Colonic mucosa (tissue), 4 donors: ENCODE measurements at regions not wholly inside any gene's neighbourhood (a gene's known extent, or its start where the extent isn't known, plus 50 kb on each side); places are given as distances from the start of the nearest gene placed in this dataset.
"Not testable (repeated sequence)": the region's sequence is repeated elsewhere in the genome, so short reads cannot be mapped to it uniquely, and the experiment has no call there.

ENCODE experiments used
- DNase-seq: peaks from one replicate; pipeline ENCODE4 v3.0.0-alpha.2; 2020
- H3K27ac ChIP-seq: fragments of 200-600 bp; one replicate; pipeline ENCODE4 v1.8.0; 2021
- H3K27me3 ChIP-seq: fragments of 200-600 bp; one replicate; pipeline ENCODE4 v1.8.0; 2021
- H3K36me3 ChIP-seq: fragments of 200-600 bp; one replicate; pipeline ENCODE4 v1.8.0; 2021
- H3K4me1 ChIP-seq: fragments of 200-600 bp; one replicate; pipeline ENCODE4 v1.8.0; 2021; ENCODE audit warnings: mild to moderate bottlenecking
- H3K4me3 ChIP-seq: fragments of 200-600 bp; one replicate; pipeline ENCODE4 v1.8.0; 2021
- H3K9ac ChIP-seq, 2 donors: one replicate each; pipeline ENCODE4 v1.7.0; 2013; ENCODE audit warnings: control low read depth in 2 of 2, low read depth in 2 of 2, low read length in 2 of 2
- H3K9me3 ChIP-seq: fragments of 200-600 bp; one replicate; pipeline ENCODE4 v1.8.0; 2021
- intact Hi-C: fragments of 100-400 bp; cut with DNase I; formaldehyde crosslinking; loops from one replicate; pipeline ENCODE4 v1.14.1; 2022
- TF ChIP-seq, protein P1 (sequence below): fragments of 200-600 bp; IDR thresholded peaks from one replicate; pipeline ENCODE4 v1.8.0; 2022; ENCODE audit warnings: antibody characterized with exemption, mild to moderate bottlenecking
- donor health status: healthy.
- donor health status: DM: no; HTN: no; CAD: no.
- donor health status: DM: no; HTN: no; CAD: no.

DNA sequence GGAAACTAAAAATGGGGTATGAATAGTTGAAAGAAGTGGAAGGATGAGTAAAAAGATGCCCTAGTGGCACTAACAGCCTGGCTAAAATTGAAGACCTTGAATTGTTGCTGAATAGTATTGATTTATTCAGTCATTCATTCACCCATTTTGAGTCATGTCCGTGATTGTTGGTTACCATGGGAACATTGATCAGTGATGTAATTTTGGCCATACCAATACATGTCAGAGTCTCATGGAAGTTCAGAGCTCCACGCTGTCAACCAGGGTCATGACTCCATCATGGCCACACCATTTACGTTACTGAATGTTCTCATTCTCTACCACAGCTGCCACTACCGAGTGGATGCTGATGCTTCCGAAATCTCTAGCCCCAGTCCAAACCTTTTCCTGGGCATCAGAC, 62.5 kb upstream of the FOXE1 start:
- no peak overlapping the region for H3K9ac ChIP-seq
- H3K4me3 ChIP-seq, result no peak overlapping the region
- H3K4me1 ChIP-seq, result no peaks in the 10 kb centered on the region
- TF ChIP-seq, protein P1, sequence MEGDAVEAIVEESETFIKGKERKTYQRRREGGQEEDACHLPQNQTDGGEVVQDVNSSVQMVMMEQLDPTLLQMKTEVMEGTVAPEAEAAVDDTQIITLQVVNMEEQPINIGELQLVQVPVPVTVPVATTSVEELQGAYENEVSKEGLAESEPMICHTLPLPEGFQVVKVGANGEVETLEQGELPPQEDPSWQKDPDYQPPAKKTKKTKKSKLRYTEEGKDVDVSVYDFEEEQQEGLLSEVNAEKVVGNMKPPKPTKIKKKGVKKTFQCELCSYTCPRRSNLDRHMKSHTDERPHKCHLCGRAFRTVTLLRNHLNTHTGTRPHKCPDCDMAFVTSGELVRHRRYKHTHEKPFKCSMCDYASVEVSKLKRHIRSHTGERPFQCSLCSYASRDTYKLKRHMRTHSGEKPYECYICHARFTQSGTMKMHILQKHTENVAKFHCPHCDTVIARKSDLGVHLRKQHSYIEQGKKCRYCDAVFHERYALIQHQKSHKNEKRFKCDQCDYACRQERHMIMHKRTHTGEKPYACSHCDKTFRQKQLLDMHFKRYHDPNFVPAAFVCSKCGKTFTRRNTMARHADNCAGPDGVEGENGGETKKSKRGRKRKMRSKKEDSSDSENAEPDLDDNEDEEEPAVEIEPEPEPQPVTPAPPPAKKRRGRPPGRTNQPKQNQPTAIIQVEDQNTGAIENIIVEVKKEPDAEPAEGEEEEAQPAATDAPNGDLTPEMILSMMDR, result no peak
- H3K27me3 ChIP-seq, result no peaks in the 10 kb centered on the region
- no peak overlapping the region for H3K27ac ChIP-seq
- H3K36me3 ChIP-seq, result no peaks in the 10 kb centered on the region
- intact Hi-C loops, result no loop called here
- DNase-seq, result no peak
- H3K9me3 ChIP-seq, result no peaks in the 10 kb centered on the region

DNA sequence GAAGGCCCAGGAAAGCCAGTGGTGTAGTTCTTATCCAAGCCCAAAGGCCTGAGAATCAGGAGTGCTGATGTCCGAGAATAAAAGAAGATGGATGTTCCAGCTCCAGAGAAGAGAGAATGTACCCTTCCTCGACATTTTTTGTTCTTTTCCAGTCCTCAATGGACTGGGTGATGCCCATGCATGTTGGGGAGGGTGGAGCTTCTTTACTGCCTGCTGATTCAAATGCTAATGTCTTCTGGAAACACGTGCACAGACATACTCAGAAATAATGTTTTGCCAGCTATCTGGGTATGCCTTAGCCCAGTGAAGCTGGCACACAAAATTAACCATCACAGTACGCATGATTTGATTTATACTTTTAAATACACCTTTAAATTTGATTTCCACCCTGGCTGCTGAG, 61.5 kb upstream of the FOXE1 start:
- TF ChIP-seq, protein P1, result no peak
- H3K4me3 ChIP-seq, result no peak overlapping the region
- no peaks in the 10 kb centered on the region for H3K36me3 ChIP-seq
- DNase-seq, result no peak
- no peaks in the 10 kb centered on the region for H3K4me1 ChIP-seq
- H3K9ac ChIP-seq, result no peak overlapping the region
- no peak overlapping the region for H3K27ac ChIP-seq
- intact Hi-C loops, result no loop called here
- H3K9me3 ChIP-seq, result no peaks in the 10 kb centered on the region
- H3K27me3 ChIP-seq, result no peaks in the 10 kb centered on the region

DNA sequence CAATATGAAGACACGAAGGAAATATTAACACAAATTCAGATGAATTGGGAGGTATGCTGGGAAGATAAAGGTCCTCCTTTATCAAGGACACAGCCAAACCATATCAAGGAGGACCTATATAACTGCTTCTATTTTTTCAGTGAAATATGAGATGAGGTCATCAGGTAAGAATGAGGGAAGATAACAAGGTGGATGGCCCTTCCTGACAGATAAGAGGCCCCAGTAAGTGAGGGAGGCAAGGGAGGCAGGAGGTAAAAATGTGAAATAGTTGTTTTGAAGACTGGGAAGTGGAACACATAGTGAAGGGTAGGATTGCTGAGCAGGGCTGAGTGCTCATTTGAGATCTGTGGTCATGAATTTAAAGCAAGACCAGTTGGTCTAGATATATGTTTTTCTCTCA, 60.0 kb upstream of the FOXE1 start:
- no peak for DNase-seq
- H3K9me3 ChIP-seq, result no peaks in the 10 kb centered on the region
- no peak overlapping the region for H3K27ac ChIP-seq
- TF ChIP-seq, protein P1, result no peak
- H3K4me3 ChIP-seq, result no peak overlapping the region
- intact Hi-C loops, result no loop called here
- no peaks in the 10 kb centered on the region for H3K27me3 ChIP-seq
- H3K9ac ChIP-seq, result no peak overlapping the region
- H3K4me1 ChIP-seq, result no peaks in the 10 kb centered on the region
- H3K36me3 ChIP-seq, result no peaks in the 10 kb centered on the region

DNA sequence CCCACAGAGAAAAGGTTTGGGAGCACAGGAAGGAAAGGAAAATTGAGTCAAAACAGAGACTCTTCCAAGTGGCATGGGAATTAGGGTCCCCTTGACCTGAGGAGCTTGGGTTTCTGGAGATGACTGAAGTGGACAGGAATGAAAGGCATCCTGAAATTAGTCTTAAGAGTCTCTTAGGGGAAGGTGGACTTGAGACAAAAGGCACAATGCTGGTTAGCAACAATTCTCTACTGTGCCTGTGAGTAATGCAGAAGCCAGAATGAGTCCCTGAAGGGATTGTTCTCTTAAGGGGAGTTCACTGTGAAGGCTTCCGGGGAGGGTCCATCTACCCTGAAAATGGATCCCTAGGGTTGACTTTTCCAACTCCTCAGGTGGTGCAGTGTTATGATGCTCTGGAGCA, 58.4 kb upstream of the FOXE1 start:
- H3K9me3 ChIP-seq, result no peaks in the 10 kb centered on the region
- intact Hi-C loops, result no loop called here
- TF ChIP-seq, protein P1, result no peak
- H3K9ac ChIP-seq, result no peak overlapping the region
- DNase-seq, result no peak
- H3K27me3 ChIP-seq, result no peaks in the 10 kb centered on the region
- H3K36me3 ChIP-seq, result no peaks in the 10 kb centered on the region
- H3K27ac ChIP-seq, result no peak overlapping the region
- H3K4me3 ChIP-seq, result no peak overlapping the region
- H3K4me1 ChIP-seq, result no peaks in the 10 kb centered on the region

DNA sequence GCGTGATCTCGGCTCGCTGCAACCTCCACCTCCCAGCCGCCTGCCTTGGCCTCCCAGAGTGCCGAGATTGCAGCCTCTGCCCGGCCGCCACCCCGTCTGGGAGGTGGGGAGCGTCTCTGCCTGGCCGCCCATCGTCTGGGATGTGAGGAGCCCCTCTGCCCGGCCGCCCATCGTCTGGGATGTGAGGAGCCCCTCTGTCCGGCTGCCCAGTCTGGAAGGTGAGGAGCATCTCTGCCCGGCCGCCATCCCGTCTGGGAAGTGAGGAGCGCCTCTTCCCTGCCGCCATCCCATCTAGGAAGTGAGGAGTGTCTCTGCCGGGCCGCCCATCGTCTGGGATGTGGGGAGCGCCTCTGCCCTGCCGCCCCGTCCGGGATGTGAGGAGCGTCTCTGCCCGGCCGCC, 56.9 kb upstream of the FOXE1 start:
- H3K27me3 ChIP-seq, H3K4me3 ChIP-seq, intact Hi-C loops, H3K4me1 ChIP-seq, H3K36me3 ChIP-seq, H3K9me3 ChIP-seq, DNase-seq, H3K27ac ChIP-seq, H3K9ac ChIP-seq: not testable (repeated sequence)

DNA sequence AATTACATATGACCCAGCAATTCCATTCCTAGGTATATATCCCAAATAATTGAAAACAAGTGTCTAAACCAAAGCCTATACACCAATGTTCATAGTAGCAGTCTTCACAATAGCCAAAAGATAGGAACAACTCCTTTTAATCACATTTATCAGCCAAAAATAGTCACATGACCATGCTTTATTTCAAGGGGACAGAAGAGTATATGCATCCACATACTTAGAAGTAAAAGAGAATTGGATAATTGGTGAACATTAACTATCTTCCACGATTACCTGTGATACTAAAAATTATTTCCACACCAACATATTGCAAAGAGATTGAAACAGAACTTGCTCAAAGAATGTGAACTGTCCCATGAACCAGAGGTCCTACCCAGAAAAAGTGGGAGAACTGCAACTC, 51.8 kb upstream of the FOXE1 start:
- Histone ChIP-seq H3K27me3 (peaks cover 11% of the 10 kb centered on the region), H3K4me1 (no peaks in the 10 kb centered on the region)
- intact Hi-C loops, result no loop called here

More for the DNA sequence above, 51.8 kb upstream of the FOXE1 start:
- TF ChIP-seq, protein P1, result no peak
- H3K9ac ChIP-seq, result no peak overlapping the region
- H3K27ac ChIP-seq, result no peak overlapping the region
- DNase-seq, result no peak
- no peaks in the 10 kb centered on the region for H3K36me3 ChIP-seq
- no peak overlapping the region for H3K4me3 ChIP-seq
- no peaks in the 10 kb centered on the region for H3K9me3 ChIP-seq
